PC-9 (cell line): ENCODE measurements at regions not wholly inside any gene's neighbourhood (a gene's known extent, or its start where the extent isn't known, plus 50 kb on each side); places are given as distances from the start of the nearest gene placed in this dataset.

Experiments
- BruUV-seq: library from RNA; stranded (reverse); fragments of 400-500 nt; replicated peaks from 2 replicates; lab custom pipeline; 2021; lab: Mats Ljungman, UMichigan
- CTCF ChIA-PET: fragments of 300-600 bp; sonication (Branson Sonifier 250); formaldehyde crosslinking; loops from one replicate; lab custom pipeline; 2022; ENCODE audit warnings: antibody characterized with exemption; lab: Charles Lee
- POLR2A ChIA-PET: fragments of 300-600 bp; sonication (Branson Sonifier 250); formaldehyde crosslinking; loops from one replicate; lab custom pipeline; 2022; ENCODE audit warnings: antibody characterized with exemption; ENCODE audit not compliant: unreplicated experiment; lab: Charles Lee
- DNase-seq, 2 experiments: peaks; one replicate each; pipeline versions ENCODE4 v3.0.0 to v3.0.0-alpha.2; 2015 to 2022; ENCODE audit warnings: mixed read lengths in 1 of 2
- H2AFZ ChIP-seq: fragments of 200-600 bp; sonication (generic); 2 replicates; pipeline ENCODE4 v1.8.1; 2017; ENCODE audit warnings: antibody characterized with exemption
- H3F3A ChIP-seq: fragments of 200-600 bp; sonication (generic); 2 replicates; pipeline ENCODE4 v1.8.1; 2017; ENCODE audit warnings: antibody characterized with exemption, mild to moderate bottlenecking, low read depth; ENCODE audit not compliant: insufficient read depth
- H3K27ac ChIP-seq: fragments of 200-600 bp; sonication (generic); 2 replicates; pipeline ENCODE4 v1.6.1; 2016; ENCODE audit warnings: mixed run types
- H3K27me3 ChIP-seq: fragments of 200-600 bp; sonication (generic); 2 replicates; pipeline ENCODE4 v1.6.1; 2016; ENCODE audit warnings: low read depth, mixed run types; ENCODE audit not compliant: insufficient read depth
- H3K36me3 ChIP-seq: fragments of 200-600 bp; sonication (generic); 2 replicates; pipeline ENCODE4 v1.6.1; 2016; ENCODE audit warnings: low read depth, mixed run types
- H3K4me1 ChIP-seq: fragments of 200-600 bp; sonication (generic); replicated peaks from 2 replicates; pipeline ENCODE4 v1.6.1; 2016; ENCODE audit warnings: mixed run types; ENCODE audit not compliant: insufficient read depth
- H3K4me2 ChIP-seq: fragments of 200-600 bp; sonication (generic); 2 replicates; pipeline ENCODE4 v1.6.1; 2017; ENCODE audit warnings: mixed run types
- H3K4me3 ChIP-seq: fragments of 200-600 bp; sonication (generic); 2 replicates; pipeline ENCODE4 v1.6.1; 2016; ENCODE audit warnings: mixed run types
- H3K79me2 ChIP-seq: fragments of 200-600 bp; sonication (generic); 2 replicates; pipeline ENCODE4 v1.6.1; 2017; ENCODE audit warnings: low read depth, mixed run types
- H3K9me2 ChIP-seq: fragments of 200-600 bp; sonication (generic); 2 replicates; pipeline ENCODE4 v1.8.1; 2017; ENCODE audit warnings: mild to moderate bottlenecking; ENCODE audit not compliant: insufficient read depth
- H3K9me3 ChIP-seq: fragments of 200-600 bp; sonication (generic); 2 replicates; pipeline ENCODE4 v1.8.1; 2016; ENCODE audit warnings: low read depth; ENCODE audit not compliant: insufficient read depth
- H4K20me1 ChIP-seq: fragments of 200-600 bp; sonication (generic); 2 replicates; pipeline ENCODE4 v1.8.1; 2017; ENCODE audit not compliant: insufficient read depth
- EZH2 ChIP-seq: fragments of 200-600 bp; sonication (generic); IDR thresholded peaks from 2 replicates; pipeline ENCODE4 v1.8.0; 2017; ENCODE audit warnings: antibody characterized with exemption, low read depth
- intact Hi-C: fragments of 100-400 bp; cut with micrococcal nuclease; formaldehyde crosslinking; loops from one replicate; pipeline ENCODE4 v1.10.0; 2022; ENCODE audit not compliant: unreplicated experiment
- TF ChIP-seq, protein P1 (sequence below): fragments of 200-600 bp; sonication (generic); conservative IDR thresholded peaks from 2 replicates; pipeline ENCODE4 v1.6.1; 2017; ENCODE audit warnings: mixed run types, antibody characterized with exemption, mild to moderate bottlenecking, moderate library complexity

DNA sequence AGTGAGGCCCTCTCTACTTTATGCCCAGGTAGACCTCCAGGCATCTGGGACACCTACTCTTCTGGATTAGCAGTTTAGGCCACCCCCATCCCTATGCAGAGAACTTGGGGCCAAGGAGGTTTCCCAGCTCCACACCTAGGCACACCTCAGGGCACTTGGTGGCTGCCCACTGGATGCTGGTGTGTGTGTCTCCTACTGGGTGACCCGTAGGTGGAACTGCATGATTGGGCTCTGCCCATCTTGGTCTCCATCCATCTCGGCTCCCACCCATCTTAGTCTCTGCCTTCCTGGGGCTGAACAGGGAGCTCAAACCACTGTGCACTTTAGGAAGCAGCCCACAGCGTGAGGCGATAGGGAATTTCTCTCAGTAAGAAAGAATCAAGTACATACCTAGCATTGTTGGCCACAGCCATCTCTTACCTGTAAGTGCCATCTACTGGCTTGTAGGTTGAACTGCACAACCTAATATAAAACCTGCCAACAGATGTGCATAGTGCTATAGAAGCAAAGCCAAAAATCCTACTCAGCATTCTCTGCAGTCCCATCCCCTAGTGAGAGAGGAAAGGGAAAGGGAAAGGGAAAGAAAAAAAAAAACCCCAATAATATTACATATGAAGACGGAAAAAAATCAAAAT, 61.6 kb upstream of the PTPN5 start:
- Histone ChIP-seq H3K27me3 (peaks cover 32% of the 10 kb centered on the region), H4K20me1 (no peaks in the 10 kb centered on the region), H3K4me2 (no peak overlapping the region), H3K79me2 (no peaks in the 10 kb centered on the region), H3K4me3 (no peak overlapping the region), H3K27ac (no peak overlapping the region), H3K9me3 (no peaks in the 10 kb centered on the region), H3K9me2 (no peaks in the 10 kb centered on the region), H3K36me3 (no peaks in the 10 kb centered on the region), H3F3A (no peaks in the 10 kb centered on the region), H3K4me1 (no peaks in the 10 kb centered on the region), H2AFZ (no peak overlapping the region)
- TF ChIP-seq, protein P1, sequence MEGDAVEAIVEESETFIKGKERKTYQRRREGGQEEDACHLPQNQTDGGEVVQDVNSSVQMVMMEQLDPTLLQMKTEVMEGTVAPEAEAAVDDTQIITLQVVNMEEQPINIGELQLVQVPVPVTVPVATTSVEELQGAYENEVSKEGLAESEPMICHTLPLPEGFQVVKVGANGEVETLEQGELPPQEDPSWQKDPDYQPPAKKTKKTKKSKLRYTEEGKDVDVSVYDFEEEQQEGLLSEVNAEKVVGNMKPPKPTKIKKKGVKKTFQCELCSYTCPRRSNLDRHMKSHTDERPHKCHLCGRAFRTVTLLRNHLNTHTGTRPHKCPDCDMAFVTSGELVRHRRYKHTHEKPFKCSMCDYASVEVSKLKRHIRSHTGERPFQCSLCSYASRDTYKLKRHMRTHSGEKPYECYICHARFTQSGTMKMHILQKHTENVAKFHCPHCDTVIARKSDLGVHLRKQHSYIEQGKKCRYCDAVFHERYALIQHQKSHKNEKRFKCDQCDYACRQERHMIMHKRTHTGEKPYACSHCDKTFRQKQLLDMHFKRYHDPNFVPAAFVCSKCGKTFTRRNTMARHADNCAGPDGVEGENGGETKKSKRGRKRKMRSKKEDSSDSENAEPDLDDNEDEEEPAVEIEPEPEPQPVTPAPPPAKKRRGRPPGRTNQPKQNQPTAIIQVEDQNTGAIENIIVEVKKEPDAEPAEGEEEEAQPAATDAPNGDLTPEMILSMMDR, result peak; percentile 88
- TF ChIP-seq EZH2, result no peak
- ChIA-PET CTCF (no interaction called here), POLR2A (no interaction called here)
- peak in 1 of 2 experiments; percentile 62 for DNase-seq
- intact Hi-C loops, result loop anchor here (1.0 to 2.0 kb wide), 2 partner anchors 78 to 738 kb away; no protein-coding TSS in a partner anchor
- no TSS peak for BruUV-seq

DNA sequence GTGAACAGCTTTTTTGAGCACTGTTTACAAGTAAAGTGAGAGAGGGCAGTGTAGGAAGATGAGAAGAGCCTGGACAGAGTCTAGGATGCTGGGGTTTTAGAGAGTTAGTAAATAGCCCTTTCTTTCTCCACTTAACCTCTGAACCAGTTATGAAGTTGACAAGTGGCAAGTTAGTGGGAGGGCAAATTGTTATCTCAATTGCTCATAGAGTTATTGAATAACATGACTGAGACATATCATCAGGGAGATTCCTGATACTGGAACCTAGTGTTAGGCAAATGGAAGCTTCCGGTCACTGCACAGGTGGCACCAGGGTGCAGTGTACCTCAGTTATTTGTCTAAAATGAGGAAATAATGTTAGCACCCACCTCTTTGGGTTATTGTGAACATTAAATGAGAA, 57.8 kb upstream of the PTPN5 start:
- TF ChIP-seq EZH2, result no peak
- TF ChIP-seq, protein P1, result no peak
- Histone ChIP-seq H3K9me2 (no peaks in the 10 kb centered on the region), H3K27me3 (peaks cover 11% of the 10 kb centered on the region; the same call in 1 of the 2 replicates), H3K4me2 (no peak overlapping the region), H2AFZ (no peak overlapping the region), H3K36me3 (no peaks in the 10 kb centered on the region), H4K20me1 (no peaks in the 10 kb centered on the region), H3K4me3 (no peak overlapping the region), H3K4me1 (no peaks in the 10 kb centered on the region), H3F3A (no peaks in the 10 kb centered on the region), H3K9me3 (no peaks in the 10 kb centered on the region), H3K27ac (no peak overlapping the region), H3K79me2 (no peaks in the 10 kb centered on the region)
- BruUV-seq, result no TSS peak
- ChIA-PET CTCF (no interaction called here), POLR2A (no interaction called here)
- intact Hi-C loops, result no loop called here
- no peak for DNase-seq

DNA sequence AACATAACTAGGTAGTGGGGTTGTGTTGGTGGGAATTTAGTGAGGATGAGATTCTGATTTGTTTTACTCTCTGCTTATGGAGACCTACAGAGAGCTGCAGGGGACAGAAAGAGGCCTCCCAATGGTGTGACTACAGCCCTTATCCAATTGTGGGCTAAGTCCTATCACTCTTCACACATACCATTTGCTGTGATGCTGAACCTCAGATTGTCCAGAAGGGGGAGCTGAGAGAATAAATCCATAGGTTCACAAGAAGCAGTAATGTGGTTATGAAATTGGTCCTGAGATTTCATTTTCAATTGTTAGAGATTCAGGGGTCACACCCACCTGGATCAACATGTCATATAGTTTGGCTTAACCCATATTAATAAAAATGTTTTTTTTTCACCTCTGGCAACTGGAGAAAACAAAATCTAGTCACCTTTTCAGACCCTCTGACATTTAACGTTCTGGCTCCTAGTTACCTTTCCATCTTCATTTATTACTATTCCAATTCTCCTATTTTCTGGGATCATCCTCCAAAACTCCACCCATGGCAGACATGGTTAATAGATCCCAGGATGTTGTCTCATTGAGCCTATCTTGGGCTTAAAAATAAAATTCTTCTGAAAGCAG, 53.3 kb upstream of the PTPN5 start:
- DNase-seq, result peak in 1 of 2 experiments; percentile 53
- POLR2A ChIA-PET, result no interaction called here
- no peak overlapping the region for H2AFZ ChIP-seq
- H3K4me3 ChIP-seq, result no peak overlapping the region
- H3K79me2 ChIP-seq, result no peaks in the 10 kb centered on the region
- H3F3A ChIP-seq, result no peaks in the 10 kb centered on the region
- H3K9me2 ChIP-seq, result no peaks in the 10 kb centered on the region
- H3K27me3 ChIP-seq, result peaks cover 38% of the 10 kb centered on the region
- intact Hi-C loops, result no loop called here
- H4K20me1 ChIP-seq, result no peaks in the 10 kb centered on the region
- CTCF ChIA-PET, result interaction anchor here (0.6 to 0.9 kb wide), 2 partner anchors 14 to 15 kb away, joined by 3 to 4 read pairs; no protein-coding TSS in a partner anchor
- TF ChIP-seq EZH2, result no peak
- TF ChIP-seq, protein P1, result peak; percentile 81
- no peaks in the 10 kb centered on the region for H3K4me1 ChIP-seq
- no peak overlapping the region for H3K4me2 ChIP-seq
- H3K36me3 ChIP-seq, result no peaks in the 10 kb centered on the region
- H3K27ac ChIP-seq, result no peak overlapping the region
- no TSS peak for BruUV-seq
- H3K9me3 ChIP-seq, result no peaks in the 10 kb centered on the region
